ENCODE measurements at regions not wholly inside any gene's neighbourhood (a gene's known extent, or its start where the extent isn't known, plus 50 kb on each side); places are given as distances from the start of the nearest gene placed in this dataset.

- no peak for TF ChIP-seq CTCF (IDR thresholded peaks at IDR 0.05)
- no peak for TF ChIP-seq POLR2A (IDR thresholded peaks at IDR 0.05)
These were observed 106.6 kb upstream of the IGSF10 start for GRCh38 chr3:151567477-151567876.

All from uterus (tissue), 2 donors.